Pancreas (tissue), 10 donors: ENCODE measurements at regions not wholly inside any gene's neighbourhood (a gene's known extent, or its start where the extent isn't known, plus 50 kb on each side); places are given as distances from the start of the nearest gene placed in this dataset.
A peak's percentile ranks its signal among the peaks of the same experiment; 100 is the strongest.

Source experiments
- ATAC-seq, 4 donors: fragments of 200-7000 bp; cut with Tn5 transposase; one replicate each; pipeline versions ENCODE4 v1.8.0 to v1.9.1; 2020; ENCODE audit warnings: mild to moderate bottlenecking in 4 of 4, moderate library complexity in 4 of 4
- DNase-seq, 6 donors: peaks; one replicate each; pipeline ENCODE4 v3.0.0-alpha.2; 2020
- FAIRE-seq: peaks from 2 replicates; lab custom pipeline; 2012; peaks lifted over from hg19 to GRCh38; lab: Jason Lieb, UNC
- H3K27ac ChIP-seq, 4 donors: fragments of 200-600 bp; sonication (generic); 1 replicate in 3 of 4; 2 replicates in 1 of 4; pipeline versions ENCODE4 v1.5.0 to v1.8.0; 2020
- H3K27me3 ChIP-seq, 4 donors: fragments of 200-600 bp; one replicate each; pipeline ENCODE4 v1.8.0; 2021
- H3K36me3 ChIP-seq, 3 donors: fragments of 200-600 bp; sonication (generic) in 1 of 3; one replicate each; pipeline versions ENCODE4 v1.5.0 to v1.8.0; 2020 to 2021
- H3K4me1 ChIP-seq, 3 donors: fragments of 200-600 bp; one replicate each; pipeline ENCODE4 v1.8.0; 2021
- H3K4me3 ChIP-seq, 4 donors: fragments of 200-600 bp; sonication (generic) in 2 of 4; one replicate each; pipeline versions ENCODE4 v1.5.0 to v1.8.0; 2020 to 2021
- H3K9me3 ChIP-seq, 4 donors: fragments of 200-600 bp; one replicate each; pipeline ENCODE4 v1.8.0; 2021
- CTCF ChIP-seq, 4 donors: fragments of 200-600 bp; sonication (generic) in 3 of 4; IDR thresholded peaks; one replicate each; pipeline versions ENCODE4 v1.5.0 to v1.8.0; 2021; ENCODE audit warnings: antibody characterized with exemption in 4 of 4
- WGBS, 2 donors: extraction: QIAGEN DNeasy Blood & Tissue Kit; methylation state at CpG; one replicate each; pipeline ENCODE4 v1.1.7; 2013; 5-methylcytosine and 5-hydroxymethylcytosine counted together
- intact Hi-C, 3 donors: fragments of 100-400 bp; cut with DNase I; formaldehyde crosslinking; loops; one replicate each; pipeline versions ENCODE4 v1.11.1 to v1.14.2; 2022
- donor health status: healthy with polysubstance abuse.
- donor health status: DM: no; HTN: no; CAD: no; lungs with moderate emphysema.
- donor health status: DM: no; HTN: no; CAD: no.
- donor health status: control.
- donor health status: control.
- donor health status: Bipolar disorder and iron deficiency.
- donor health status: DM: yes; HTN: yes; CAD: no.
- donor health status: DM: no; HTN: no; CAD: no.
- donor health status: DM: no; HTN: no; CAD: no.
- donor health status: DM: yes; HTN: yes; CAD: no.

GRCh38 chr3:27859821-27860220 lies 137.7 kb upstream of the EOMES start:
- Histone ChIP-seq H3K4me1 (no peaks in the 10 kb centered on the region), H3K9me3 (no peaks in the 10 kb centered on the region), H3K27me3 (no peaks in the 10 kb centered on the region), H3K36me3 (no peaks in the 10 kb centered on the region), H3K4me3 (no peak overlapping the region), H3K27ac (no peak overlapping the region)
- FAIRE-seq = no peak
- intact Hi-C loops = no loop called here
- no peak for TF ChIP-seq CTCF (IDR thresholded peaks at IDR 0.05)
- DNase-seq = peak in 2 of 6 donors; percentile 8 to 26
- peak; percentile 60 to 87 (median 85) for ATAC-seq
- WGBS, 2 donors = 81 to 82% methylated on average over 1 of the region's 1 CpG

- FAIRE-seq (no peak), ATAC-seq (no peak), DNase-seq (no peak)
- Histone ChIP-seq H3K4me3 (no peak overlapping the region), H3K9me3 (no peaks in the 10 kb centered on the region), H3K36me3 (no peaks in the 10 kb centered on the region), H3K27ac (no peak overlapping the region), H3K27me3 (no peaks in the 10 kb centered on the region), H3K4me1 (no peaks in the 10 kb centered on the region)
- intact Hi-C loops = no loop called here
- no peak for TF ChIP-seq CTCF (IDR thresholded peaks at IDR 0.05)
- 72 to 80% methylated on average over 6 of the region's 6 CpGs for WGBS, 2 donors
Measured at GRCh38 chr3:27861046-27862036, 139.2 kb upstream of the EOMES start.

- no peak for TF ChIP-seq CTCF (IDR thresholded peaks at IDR 0.05)
- FAIRE-seq = no peak
- Histone ChIP-seq H3K27me3 (no peaks in the 10 kb centered on the region), H3K27ac (no peak overlapping the region), H3K36me3 (no peaks in the 10 kb centered on the region), H3K4me3 (no peak overlapping the region), H3K9me3 (peaks cover 0 to 3% (median 0%) of the 10 kb centered on the region in 4 donors), H3K4me1 (no peaks in the 10 kb centered on the region)
- no peak for ATAC-seq
- DNase-seq = no peak
- intact Hi-C loops = no loop called here
Measured at GRCh38 chr3:27865731-27866130, 143.6 kb upstream of the EOMES start.

GRCh38 chr3:27869152-27869551 lies 147.0 kb upstream of the EOMES start:
- no peak for TF ChIP-seq CTCF (IDR thresholded peaks at IDR 0.05)
- Histone ChIP-seq H3K4me1 (no peaks in the 10 kb centered on the region), H3K9me3 (peaks cover 0 to 3% (median 0%) of the 10 kb centered on the region in 4 donors), H3K4me3 (no peak overlapping the region), H3K36me3 (no peaks in the 10 kb centered on the region), H3K27me3 (no peaks in the 10 kb centered on the region), H3K27ac (no peak overlapping the region)
- intact Hi-C loops = no loop called here
- ATAC-seq (no peak), FAIRE-seq (no peak), DNase-seq (no peak)
